Transverse colon (tissue), 3 donors: ENCODE measurements at regions not wholly inside any gene's neighbourhood (a gene's known extent, or its start where the extent isn't known, plus 50 kb on each side); places are given as distances from the start of the nearest gene placed in this dataset.

ENCODE experiments used
- CTCF ChIP-seq, 5 experiments: fragments of 200-600 bp in 3 of 5; fragments of 450-650 bp in 2 of 5; sonication (generic) in 3 of 5; IDR thresholded peaks; 1 replicate in 2 of 5; 2 replicates in 3 of 5; pipeline ENCODE4 v1.5.1; 2016 to 2017; ENCODE audit warnings: antibody characterized with exemption in 5 of 5, inconsistent platforms in 3 of 5, mild to moderate bottlenecking in 2 of 5, moderate library complexity in 1 of 5
- EP300 ChIP-seq: sonication (generic); formaldehyde crosslinking; IDR thresholded peaks from one replicate; pipeline ENCODE4 v1.6.1; 2017; ENCODE audit warnings: antibody characterized with exemption, low read depth
- POLR2A ChIP-seq: fragments of 450-650 bp; IDR thresholded peaks from one replicate; pipeline ENCODE4 v1.6.1; 2016; ENCODE audit warnings: antibody characterized with exemption, mild to moderate bottlenecking, moderate library complexity

GRCh38 chr2:147485210-147485851 lies 359.5 kb upstream of the ACVR2A start:
- no peak for TF ChIP-seq CTCF (IDR thresholded peaks at IDR 0.05)
- no peak for TF ChIP-seq POLR2A
- TF ChIP-seq EP300: no peak
